ENCODE measurements at regions not wholly inside any gene's neighbourhood (a gene's known extent, or its start where the extent isn't known, plus 50 kb on each side); places are given as distances from the start of the nearest gene placed in this dataset.
A peak's percentile ranks its signal among the peaks of the same experiment; 100 is the strongest.

GRCh38 chr12:87783467-87783866 lies 245.7 kb downstream of the C12orf50 start:
- no peak for DNase-seq

DNA sequence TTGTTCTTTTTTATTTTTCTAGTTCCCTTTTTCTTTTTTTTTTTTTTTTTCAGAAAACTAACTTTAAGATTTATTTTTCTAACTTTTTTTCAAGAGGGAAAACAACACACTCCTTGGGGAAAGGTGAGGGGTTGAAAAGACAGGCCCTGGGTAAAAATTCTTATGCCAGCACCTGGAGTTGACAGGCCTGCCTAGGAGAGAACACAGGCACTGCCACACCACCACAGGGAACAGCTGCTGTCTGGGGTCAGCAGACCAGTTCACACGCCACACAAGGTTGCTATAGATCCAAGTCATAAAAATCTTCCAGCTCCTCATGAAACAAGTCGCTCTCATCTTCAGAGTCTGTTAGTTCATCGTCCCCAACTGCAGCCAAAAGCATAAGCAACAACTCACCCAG lies 246.4 kb downstream of the C12orf50 start:
- no peak for DNase-seq

DNA sequence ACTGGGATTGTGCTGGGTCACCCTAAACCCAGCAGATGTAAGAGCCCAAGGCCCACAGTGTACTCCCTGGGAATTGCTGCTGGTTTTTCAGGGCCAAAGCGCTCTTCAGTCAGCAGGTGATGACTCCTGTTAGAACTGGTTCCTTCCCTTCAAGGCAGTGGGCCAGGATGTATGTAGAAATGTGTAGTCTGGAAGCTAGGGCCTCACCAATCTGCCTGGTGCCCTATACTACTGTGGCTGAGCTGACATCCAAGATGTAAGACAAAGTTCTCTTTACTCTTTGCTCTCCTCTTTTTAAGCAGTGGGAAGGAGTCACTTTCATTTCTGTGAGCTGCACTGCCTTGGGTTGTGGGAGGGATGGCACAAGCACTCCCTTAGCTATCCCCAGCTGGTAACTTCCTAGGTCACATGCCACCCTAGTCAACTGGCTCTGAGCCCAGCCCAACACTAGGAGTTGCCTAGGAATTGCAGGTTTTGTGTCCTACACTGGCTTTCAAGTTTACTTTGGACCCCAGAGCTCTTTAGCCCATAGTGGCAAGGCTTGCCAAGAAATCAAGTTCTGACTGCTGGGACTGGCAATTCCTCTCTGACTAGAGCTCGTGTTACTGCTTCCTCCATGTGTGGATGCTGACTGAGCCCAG lies 249.2 kb downstream of the C12orf50 start:
- DNase-seq: no peak

GRCh38 chr12:87779016-87779415 lies 250.2 kb downstream of the C12orf50 start:
- DNase-seq: no peak

DNA sequence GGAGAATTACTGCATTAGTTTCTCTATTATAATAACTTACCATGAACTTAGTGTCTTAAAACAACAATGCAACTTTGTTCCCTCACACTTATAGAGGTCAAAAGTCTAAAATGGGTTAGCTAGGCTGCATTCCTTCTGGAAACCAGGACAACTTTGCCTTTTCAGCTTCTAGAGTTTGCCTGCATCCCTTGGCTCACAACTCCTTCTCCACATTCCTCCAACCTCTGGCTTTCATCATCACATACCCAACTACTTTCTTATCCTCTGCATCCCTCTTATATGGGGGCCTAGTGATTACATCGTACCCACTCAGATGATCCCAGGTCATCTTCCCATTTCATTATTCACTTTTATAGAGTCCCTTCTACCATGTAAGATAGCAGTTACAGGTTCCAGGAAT lies 251.1 kb downstream of the C12orf50 start:
- no peak for DNase-seq

- no peak for DNase-seq
Measured at GRCh38 chr12:87775784-87776183, 253.4 kb downstream of the C12orf50 start.

DNA sequence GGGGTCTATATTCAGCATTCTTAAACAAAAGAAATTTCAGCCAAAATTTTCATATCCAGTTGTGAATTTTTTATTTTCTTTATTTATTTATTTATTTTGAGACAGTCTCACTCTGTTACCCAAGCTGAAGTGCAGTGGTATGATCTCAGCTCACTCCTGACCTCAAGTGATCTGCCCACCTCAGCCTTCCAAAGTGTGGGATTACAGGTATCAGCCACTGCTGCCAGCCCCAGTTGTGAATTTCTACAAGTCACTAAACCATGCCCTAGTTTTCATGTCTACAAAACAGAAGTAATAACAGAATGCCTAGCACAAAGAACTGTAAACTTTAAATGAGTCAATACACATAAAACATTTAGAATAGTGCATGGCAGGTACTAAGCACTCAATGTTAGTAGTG lies 254.2 kb downstream of the C12orf50 start:
- no peak for DNase-seq

DNA sequence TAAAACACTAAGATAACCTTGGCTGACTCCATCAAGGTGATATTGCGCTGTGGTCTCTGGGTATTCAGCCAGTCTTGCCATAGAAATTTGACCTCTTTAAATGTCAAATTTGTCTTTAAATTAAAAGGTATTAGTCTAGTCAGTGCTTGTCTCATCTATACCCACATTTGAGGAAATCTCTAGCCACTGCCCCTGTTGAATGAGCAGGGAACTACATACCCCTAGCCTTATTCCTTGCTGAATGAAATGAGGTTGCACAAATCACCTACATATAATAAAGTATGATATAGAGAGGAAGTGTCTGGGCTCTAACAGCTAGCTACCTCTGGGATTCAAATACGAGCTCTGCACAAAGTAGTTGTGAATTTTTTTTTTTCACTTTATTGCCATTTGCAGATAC lies 256.8 kb downstream of the C12orf50 start:
- no peak for DNase-seq

GRCh38 chr12:87768501-87769287 lies 260.5 kb downstream of the C12orf50 start:
- no peak for DNase-seq

DNA sequence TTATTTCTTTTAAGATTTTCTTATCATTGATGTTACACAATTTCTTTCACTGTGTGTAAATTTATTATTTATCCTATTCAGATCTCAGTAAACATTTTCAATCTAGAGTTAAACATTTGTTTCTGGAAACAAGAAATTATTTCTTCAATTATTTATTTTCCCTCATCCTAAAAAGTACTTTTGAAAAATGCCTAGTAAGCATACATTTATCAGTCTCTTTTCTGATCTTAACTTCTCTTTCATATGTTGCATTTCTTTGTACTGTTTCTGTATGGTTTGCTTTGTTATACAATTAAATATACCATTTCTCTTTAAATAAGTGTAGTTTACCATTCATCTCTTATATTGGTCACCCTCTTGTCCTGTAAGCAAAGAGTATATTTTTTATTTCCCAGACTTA lies 263.2 kb downstream of the C12orf50 start:
- DNase-seq: no peak

- no peak for DNase-seq
Measured at GRCh38 chr12:87760943-87761342, 268.3 kb downstream of the C12orf50 start.

- no peak for DNase-seq
Measured at GRCh38 chr12:87758271-87758670, 270.9 kb downstream of the C12orf50 start.

DNA sequence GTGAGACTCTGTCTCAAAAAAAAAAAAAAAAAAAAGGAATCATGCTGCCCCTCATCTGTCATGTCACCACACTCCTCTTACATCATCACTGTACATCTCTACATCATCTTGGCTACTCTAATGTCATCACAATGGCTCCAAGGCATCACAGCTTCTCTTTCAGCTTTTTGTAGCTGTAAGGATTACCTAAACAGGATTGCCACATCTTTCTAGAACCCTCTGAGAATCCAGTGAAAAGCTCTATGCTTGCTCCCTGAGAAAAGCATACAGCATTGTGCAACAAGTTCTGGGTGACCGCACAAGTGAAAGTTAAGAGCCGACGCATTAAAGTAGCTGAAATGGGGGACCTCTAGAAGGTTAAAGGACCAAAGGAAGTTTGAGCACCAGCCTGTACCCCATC lies 272.5 kb downstream of the C12orf50 start:
- no peak for DNase-seq

DNA sequence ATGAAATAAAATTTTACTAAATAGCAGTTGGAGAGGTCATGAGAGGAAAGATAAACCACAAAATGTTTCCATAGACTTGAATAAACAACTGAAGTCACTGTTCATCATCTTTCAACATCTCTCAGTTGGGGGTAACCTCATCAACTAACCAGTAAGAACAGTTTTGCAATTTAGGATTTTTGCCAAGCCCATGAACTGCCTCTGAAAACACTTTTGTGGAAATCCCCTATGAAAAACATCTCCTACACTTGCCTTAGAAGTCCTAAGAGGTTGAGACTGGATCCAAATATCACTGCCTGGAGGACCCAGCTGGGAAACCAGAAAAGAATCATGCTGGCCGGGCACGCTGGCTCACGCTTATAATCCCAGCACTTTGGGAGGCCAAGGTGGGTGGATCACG lies 273.1 kb downstream of the C12orf50 start:
- DNase-seq: no peak

DNA sequence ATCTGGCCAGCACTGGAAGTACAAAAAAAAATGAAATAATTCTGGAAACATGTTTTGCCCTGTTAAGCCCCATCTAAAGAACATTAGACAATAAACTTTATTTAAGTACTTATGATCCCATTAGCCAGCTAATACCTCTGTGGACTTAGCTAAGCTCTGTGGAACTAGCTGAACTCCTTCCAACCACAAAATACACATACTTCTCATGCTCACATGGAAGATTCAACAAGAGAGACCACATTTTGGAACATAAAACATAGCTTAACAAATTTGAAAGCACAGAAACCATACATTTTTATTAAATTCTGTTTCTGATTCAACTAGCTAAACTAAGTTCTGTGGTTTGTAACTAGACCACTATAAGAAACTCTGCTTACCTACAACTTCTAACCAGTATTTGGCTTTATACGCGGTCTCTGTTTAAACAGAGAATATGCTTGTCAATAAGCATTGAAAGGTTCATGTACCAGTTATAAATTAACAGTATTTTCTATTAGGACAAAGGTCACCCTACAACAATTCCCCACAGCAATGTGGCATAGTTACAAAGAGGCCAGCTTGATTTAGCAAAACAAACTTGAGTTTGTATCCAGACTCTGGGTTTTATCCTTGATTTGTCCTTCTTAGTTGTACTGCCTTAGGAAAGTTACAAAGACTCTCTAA lies 300.1 kb downstream of the C12orf50 start:
- no peak for DNase-seq

- no peak for DNase-seq
Measured at GRCh38 chr12:87720967-87721366, 308.2 kb downstream of the C12orf50 start.

DNA sequence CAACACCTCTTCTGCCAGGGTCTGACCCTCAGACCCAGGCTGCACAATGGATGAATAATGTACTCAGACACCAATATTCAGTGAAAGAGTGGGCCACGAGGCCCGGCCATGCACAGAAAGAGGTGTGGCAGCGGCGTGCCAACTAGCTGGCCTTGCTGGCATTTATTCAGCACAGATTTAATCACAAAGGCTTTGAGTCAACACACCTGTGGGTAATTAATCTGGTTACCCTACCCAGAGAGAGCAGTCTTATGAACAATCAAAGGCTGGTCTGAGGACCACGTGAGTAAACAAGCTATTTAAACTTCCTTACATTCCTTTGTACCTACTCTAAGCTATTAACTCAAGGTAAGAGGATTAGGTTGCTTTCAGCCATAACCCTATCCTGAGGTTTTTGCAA lies 324.8 kb downstream of the C12orf50 start:
- DNase-seq: no peak

GRCh38 chr12:87690236-87690810 lies 338.9 kb downstream of the C12orf50 start:
- DNase-seq: no peak

DNA sequence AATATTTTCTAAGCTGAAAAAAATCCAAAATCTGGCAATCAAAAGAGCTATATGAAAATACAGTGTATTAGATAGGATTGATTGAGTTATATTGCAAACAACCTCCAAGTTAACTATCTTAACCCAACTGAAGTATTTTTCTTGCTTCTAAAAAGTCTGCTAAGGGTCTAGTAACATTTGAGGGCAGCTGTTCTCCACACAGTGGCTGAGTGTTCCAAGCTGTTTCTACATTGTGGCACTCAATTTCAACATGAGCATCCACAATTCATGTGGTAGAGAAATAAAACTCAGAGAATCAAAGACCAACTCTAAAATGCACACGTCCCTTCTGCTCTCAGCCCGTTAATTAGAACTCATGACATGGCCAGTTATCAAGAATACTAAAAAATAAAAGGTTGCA lies 340.0 kb downstream of the C12orf50 start:
- DNase-seq: no peak

DNA sequence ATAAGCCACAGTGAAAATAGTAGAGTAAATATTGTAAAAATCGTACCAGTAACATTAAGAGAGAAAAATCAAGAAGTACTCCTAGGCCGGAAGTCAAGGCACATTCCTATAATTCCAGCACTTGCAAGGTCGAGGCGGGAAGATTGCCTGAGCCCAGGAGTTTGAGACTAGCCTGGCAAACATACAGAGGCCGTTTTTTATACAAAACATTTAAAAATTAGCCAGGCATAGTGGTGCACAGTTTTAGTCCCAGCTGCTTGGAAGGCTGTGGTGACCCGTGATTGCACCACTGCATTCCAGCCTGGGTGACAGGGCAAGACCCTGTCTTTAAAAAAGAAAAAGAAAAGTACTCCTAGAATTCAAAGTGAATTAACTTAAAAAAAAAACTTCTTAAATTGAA lies 341.8 kb downstream of the C12orf50 start:
- no peak for DNase-seq

GRCh38 chr12:87685696-87686095 lies 343.5 kb downstream of the C12orf50 start:
- DNase-seq: no peak

DNA sequence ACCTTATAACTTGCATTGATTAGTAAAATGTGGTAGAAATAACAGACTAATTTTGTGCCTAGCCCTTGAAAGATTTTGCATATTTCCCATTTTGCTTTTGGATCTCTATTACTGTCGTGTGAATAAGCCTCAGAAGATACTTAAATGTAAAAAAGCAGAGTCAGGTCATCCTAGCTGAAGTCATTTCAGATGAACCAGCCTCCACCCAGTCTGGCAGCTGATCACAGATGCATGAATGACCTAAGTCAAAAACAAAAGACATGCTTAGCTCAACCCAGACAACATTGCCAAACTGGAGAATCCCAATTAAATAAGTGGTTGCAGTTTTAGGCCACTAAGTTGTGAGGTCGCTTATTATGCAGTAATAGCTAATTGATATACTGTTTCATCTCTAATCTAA lies 349.9 kb downstream of the C12orf50 start:
- DNase-seq: no peak

- peak; percentile 5 for DNase-seq
Measured at GRCh38 chr12:87678453-87678852, 350.7 kb downstream of the C12orf50 start.

DNA sequence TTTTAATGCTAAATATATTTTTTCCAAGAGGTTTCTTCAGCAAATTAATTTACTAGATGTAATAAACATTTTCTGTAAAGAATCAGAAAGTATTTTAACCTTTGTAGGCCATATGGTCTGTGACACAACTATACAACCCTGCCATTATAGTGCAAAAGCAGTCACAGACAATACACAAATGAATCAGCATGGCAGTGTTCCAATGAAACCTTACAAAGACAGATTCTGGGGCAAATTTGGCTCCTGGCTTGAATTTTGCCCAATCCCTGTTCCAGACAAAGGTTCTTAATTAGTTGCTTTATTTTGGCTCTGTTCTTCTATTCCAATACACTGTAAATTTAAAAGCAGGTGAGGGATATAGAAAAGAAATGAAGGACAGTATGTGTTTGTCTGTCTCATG lies 352.5 kb downstream of the C12orf50 start:
- no peak for DNase-seq
